ENCODE measurements at regions not wholly inside any gene's neighbourhood (a gene's known extent, or its start where the extent isn't known, plus 50 kb on each side); places are given as distances from the start of the nearest gene placed in this dataset.
"Not testable (repeated sequence)": the region's sequence is repeated elsewhere in the genome, so short reads cannot be mapped to it uniquely, and the experiment has no call there.

DNA sequence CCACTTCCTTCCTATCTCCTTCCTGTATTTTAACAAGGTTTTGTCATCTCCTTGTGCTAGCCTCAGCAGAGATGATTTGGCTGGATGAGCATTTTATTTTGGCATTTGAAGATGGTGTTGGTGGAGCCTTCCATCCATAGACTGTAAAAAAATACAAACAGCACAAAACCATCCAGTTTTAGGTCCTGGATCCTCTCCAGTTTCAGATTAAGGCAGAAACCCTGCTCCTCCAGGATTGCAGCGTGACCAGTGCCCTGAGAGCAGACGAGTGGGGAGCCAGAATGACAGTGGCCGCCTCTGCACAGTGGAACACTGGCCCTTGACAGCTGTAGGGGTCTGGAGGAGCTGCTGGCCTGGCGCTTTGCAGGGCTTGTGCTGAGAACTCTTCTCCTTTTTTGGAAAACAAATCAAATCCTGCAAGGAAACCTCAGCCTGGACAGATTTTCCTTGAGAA lies 72.2 kb upstream of the GADD45A start:
- Histone ChIP-seq H3K4me1 (peaks cover 12% of the 10 kb centered on the region), H3K36me3 (no peaks in the 10 kb centered on the region), H3K9me3 (no peaks in the 10 kb centered on the region), H3K27ac (peak overlapping the region; percentile 38), H3K4me3 (no peak overlapping the region), H3K27me3 (no peaks in the 10 kb centered on the region)
- WGBS: 65% methylated on average over 4 of the region's 4 CpGs
- DNase-seq (ENCODE audit: low spot score in 2 of 2): no peak
- TF ChIP-seq POLR2A (IDR thresholded peaks at IDR 0.05): no peak
- TF ChIP-seq, protein P1, sequence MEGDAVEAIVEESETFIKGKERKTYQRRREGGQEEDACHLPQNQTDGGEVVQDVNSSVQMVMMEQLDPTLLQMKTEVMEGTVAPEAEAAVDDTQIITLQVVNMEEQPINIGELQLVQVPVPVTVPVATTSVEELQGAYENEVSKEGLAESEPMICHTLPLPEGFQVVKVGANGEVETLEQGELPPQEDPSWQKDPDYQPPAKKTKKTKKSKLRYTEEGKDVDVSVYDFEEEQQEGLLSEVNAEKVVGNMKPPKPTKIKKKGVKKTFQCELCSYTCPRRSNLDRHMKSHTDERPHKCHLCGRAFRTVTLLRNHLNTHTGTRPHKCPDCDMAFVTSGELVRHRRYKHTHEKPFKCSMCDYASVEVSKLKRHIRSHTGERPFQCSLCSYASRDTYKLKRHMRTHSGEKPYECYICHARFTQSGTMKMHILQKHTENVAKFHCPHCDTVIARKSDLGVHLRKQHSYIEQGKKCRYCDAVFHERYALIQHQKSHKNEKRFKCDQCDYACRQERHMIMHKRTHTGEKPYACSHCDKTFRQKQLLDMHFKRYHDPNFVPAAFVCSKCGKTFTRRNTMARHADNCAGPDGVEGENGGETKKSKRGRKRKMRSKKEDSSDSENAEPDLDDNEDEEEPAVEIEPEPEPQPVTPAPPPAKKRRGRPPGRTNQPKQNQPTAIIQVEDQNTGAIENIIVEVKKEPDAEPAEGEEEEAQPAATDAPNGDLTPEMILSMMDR (IDR thresholded peaks at IDR 0.05): no peak
- TF ChIP-seq POLR2AphosphoS5 (IDR thresholded peaks at IDR 0.05): no peak
- no peak for TF ChIP-seq EP300 (IDR thresholded peaks at IDR 0.05)

DNA sequence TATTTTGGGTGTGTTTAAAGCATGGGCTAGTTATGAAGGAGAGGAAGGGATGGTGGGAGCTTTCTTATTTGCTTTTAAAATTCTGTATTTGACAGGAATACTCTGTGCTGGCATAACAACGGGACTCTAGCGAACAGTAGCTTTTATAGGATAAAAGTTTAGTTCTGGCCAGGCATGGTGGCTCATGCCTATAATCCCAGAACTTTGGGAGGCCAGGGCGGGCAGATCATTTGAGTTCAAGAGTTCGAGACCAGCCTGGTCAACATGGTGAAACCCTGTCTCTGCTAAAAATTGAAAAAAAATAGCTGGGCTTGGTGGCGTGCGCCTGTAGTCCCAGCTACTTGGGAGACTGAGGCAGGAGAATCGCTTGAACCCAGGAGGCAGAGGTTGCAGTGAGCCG lies 71.5 kb upstream of the GADD45A start:
- Histone ChIP-seq H3K4me1 (peaks cover 16% of the 10 kb centered on the region), H3K27ac (peak overlapping the region; percentile 38)
- not testable (repeated sequence) for H3K4me3 ChIP-seq; H3K9me3 ChIP-seq; DNase-seq (ENCODE audit: low spot score in 2 of 2); H3K36me3 ChIP-seq; H3K27me3 ChIP-seq
- 94% methylated on average over 8 of the region's 8 CpGs for WGBS

DNA sequence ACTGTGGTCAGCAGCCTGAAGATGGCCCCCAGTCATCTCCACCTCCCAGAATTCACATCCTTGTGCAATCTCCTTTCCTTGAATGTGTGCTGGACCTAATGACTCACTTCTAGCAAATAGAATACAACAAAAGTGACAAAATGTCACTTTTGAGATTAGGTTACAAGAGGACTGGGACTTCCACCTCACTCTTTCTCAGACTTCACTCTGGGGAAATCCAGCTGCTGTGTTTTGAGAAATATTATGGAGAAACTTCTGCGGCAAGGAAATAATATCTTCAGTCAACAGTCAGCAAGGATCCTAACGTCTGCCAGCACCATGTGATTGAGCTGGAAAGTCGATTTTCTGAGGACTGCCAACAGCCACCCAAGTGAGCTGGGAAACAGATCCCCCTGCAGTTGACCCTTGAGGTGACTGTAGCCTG lies 70.5 kb upstream of the GADD45A start:
- Histone ChIP-seq H3K27ac (no peak overlapping the region), H3K4me1 (peaks cover 25% of the 10 kb centered on the region), H3K4me3 (no peak overlapping the region), H3K9me3 (no peaks in the 10 kb centered on the region), H3K27me3 (no peaks in the 10 kb centered on the region), H3K36me3 (no peaks in the 10 kb centered on the region)
- TF ChIP-seq EP300 (IDR thresholded peaks at IDR 0.05) (no peak), POLR2AphosphoS5 (IDR thresholded peaks at IDR 0.05) (peak in 1 of 3 donors; percentile 21)
- TF ChIP-seq, protein P1 (IDR thresholded peaks at IDR 0.05): no peak
- WGBS: 58% methylated on average over 3 of the region's 3 CpGs
- DNase-seq (ENCODE audit: low spot score in 2 of 2): no peak

DNA sequence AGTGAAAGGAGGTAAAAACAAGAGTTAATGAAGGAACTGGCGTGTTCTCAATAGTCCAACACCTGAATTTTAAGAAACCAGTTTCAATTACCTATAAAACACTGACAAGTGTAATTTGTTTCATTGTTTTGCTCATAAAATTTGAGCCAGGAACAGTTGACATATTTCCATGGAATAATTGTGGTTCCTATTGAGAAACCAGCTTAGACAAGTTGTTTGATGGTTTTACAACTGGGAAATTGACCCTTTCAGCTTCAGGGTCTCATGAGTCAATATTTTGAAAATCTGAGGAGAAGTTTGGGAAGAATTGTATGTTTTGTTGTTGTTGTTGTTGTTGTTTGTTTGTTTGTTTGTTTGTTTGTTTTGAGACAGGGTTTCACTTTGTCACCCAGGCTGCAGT lies 69.1 kb upstream of the GADD45A start:
- TF ChIP-seq, protein P1 (IDR thresholded peaks at IDR 0.05): no peak
- no peak for TF ChIP-seq EP300 (IDR thresholded peaks at IDR 0.05)
- TF ChIP-seq POLR2AphosphoS5 (IDR thresholded peaks at IDR 0.05): no peak
- no peak for TF ChIP-seq POLR2A (IDR thresholded peaks at IDR 0.05)
- 87% methylated on average over 1 of the region's 1 CpG for WGBS
- DNase-seq (ENCODE audit: low spot score in 2 of 2): no peak
- Histone ChIP-seq H3K9me3 (no peaks in the 10 kb centered on the region), H3K4me1 (peaks cover 27% of the 10 kb centered on the region), H3K36me3 (no peaks in the 10 kb centered on the region), H3K27ac (no peak overlapping the region), H3K27me3 (no peaks in the 10 kb centered on the region), H3K4me3 (no peak overlapping the region)

DNA sequence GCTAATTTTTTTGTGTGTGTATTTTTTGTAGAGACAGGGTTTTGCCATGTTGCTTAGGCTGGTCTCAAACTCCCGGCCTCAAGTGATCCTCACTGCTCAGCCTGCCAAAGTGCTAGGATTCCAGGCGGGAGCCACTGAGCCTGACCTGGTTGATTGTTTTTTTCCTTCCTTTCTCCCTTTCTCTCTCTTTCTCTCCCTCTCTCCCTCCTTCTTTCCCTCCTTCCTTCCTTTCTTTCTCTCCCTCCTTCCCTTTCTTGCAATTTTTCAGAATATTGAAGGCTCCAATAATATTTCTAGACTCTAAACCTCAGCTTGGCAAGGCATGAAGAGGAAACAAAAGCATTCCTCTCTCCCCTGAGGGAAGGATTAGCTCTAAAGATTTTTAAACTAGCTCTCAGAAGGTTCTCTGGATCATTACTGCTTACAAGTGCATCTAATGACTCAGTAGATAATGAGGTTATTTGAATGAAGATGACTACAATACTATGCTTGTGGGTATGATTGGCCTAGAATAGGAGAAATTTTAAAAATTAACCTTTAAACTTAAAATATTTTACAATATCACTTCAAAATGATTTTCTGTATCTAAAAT lies 68.5 kb upstream of the GADD45A start:
- Histone ChIP-seq H3K36me3 (no peaks in the 10 kb centered on the region), H3K27me3 (no peaks in the 10 kb centered on the region), H3K4me3 (no peak overlapping the region), H3K9me3 (no peaks in the 10 kb centered on the region), H3K27ac (no peak overlapping the region), H3K4me1 (peaks cover 27% of the 10 kb centered on the region)
- no peak for TF ChIP-seq EP300 (IDR thresholded peaks at IDR 0.05)
- TF ChIP-seq, protein P1 (IDR thresholded peaks at IDR 0.05): no peak
- no peak for DNase-seq (ENCODE audit: low spot score in 2 of 2)
- WGBS: 72% methylated on average over 2 of the region's 2 CpGs
